Stimulated activated naive CD8-positive, alpha-beta T cell treated with anti-CD3 and anti-CD28 coated beads, Interleukin-15, amount 100 ng/mL, for 72 hours (primary cell): ENCODE measurements at regions not wholly inside any gene's neighbourhood (a gene's known extent, or its start where the extent isn't known, plus 50 kb on each side); places are given as distances from the start of the nearest gene placed in this dataset.

ENCODE experiments used
- ATAC-seq: fragments of 150-1000 bp; cut with Tn5 transposase; 2 replicates; pipeline ENCODE4 v1.10.0; 2021; ENCODE audit warnings: mild to moderate bottlenecking, moderate library complexity
- DNase-seq, 2 donors: peaks; one replicate each; pipeline ENCODE4 v3.0.0; 2021 to 2022
- H3K27ac Mint-ChIP-seq, 2 donors: one replicate each; pipeline ENCODE4 v1.8.0; 2022; ENCODE audit warnings: mild to moderate bottlenecking in 2 of 2, mixed read lengths in 2 of 2, moderate library complexity in 2 of 2
- H3K27me3 Mint-ChIP-seq: one replicate; pipeline ENCODE4 v1.8.0; 2022; ENCODE audit warnings: mixed read lengths
- H3K4me1 Mint-ChIP-seq: one replicate; pipeline ENCODE4 v1.8.0; 2022; ENCODE audit warnings: mild to moderate bottlenecking, mixed read lengths
- H3K4me3 Mint-ChIP-seq, 2 donors: one replicate each; pipeline ENCODE4 v1.8.0; 2022; ENCODE audit warnings: mild to moderate bottlenecking in 2 of 2, mixed read lengths in 2 of 2, moderate library complexity in 1 of 2
- H3K9me3 Mint-ChIP-seq, 2 donors: one replicate each; pipeline ENCODE4 v1.8.0; 2022; ENCODE audit warnings: mixed read lengths in 2 of 2

- H3K27me3 Mint-ChIP-seq: peaks cover 9% of the 10 kb centered on the region
- DNase-seq: no peak
- H3K27ac Mint-ChIP-seq: no peak overlapping the region
- no peaks in the 10 kb centered on the region for H3K9me3 Mint-ChIP-seq
- ATAC-seq: no peak
- no peak overlapping the region for H3K4me3 Mint-ChIP-seq
- H3K4me1 Mint-ChIP-seq: no peaks in the 10 kb centered on the region
Observed at GRCh38 chr9:86456416-86456815, 102.2 kb upstream of the TUT7 start.

- Mint-ChIP-seq H3K27ac (no peak overlapping the region), H3K4me1 (no peaks in the 10 kb centered on the region), H3K4me3 (no peak overlapping the region), H3K9me3 (no peaks in the 10 kb centered on the region), H3K27me3 (peaks cover 3% of the 10 kb centered on the region)
- DNase-seq (no peak), ATAC-seq (no peak)
Observed at GRCh38 chr9:86454701-86455615, 100.7 kb upstream of the TUT7 start.

DNA sequence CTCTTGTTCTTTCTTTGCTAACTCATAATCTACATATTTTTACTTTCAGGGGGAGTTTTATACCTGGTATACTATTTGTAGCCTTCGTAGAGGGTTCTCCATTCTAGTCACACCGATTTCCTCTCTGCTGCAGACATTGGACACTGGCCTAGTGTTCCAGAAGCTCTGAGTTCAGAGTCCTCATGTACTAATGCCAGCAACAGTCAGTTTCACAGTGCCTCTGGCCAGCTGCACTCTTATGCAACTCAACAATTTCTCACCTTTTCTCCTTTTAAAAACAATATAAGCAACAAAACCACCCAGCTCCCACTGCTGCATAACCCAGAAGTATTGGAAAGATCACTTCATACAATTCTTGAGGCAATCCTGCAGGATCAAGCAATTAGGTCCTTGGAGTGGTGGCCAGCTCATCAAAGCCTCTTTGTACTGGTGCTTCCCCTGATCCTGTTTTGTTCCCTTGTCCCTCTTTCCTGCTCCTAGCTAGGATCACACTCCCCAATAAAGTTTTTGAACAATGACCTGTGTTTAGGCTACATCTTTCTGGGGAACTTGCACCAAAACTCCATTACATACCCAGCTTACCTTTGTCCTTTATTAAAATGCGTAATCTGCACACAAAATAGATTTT lies 98.1 kb upstream of the TUT7 start:
- no peaks in the 10 kb centered on the region for H3K27me3 Mint-ChIP-seq
- H3K27ac Mint-ChIP-seq: no peak overlapping the region

GRCh38 chr9:86449246-86449645 lies 95.0 kb upstream of the TUT7 start:
- Mint-ChIP-seq H3K4me1 (no peaks in the 10 kb centered on the region), H3K27me3 (peaks cover 7% of the 10 kb centered on the region), H3K27ac (no peak overlapping the region), H3K9me3 (no peaks in the 10 kb centered on the region), H3K4me3 (no peak overlapping the region)
- DNase-seq (no peak), ATAC-seq (no peak)

More for the DNA sequence above, 98.1 kb upstream of the TUT7 start:
- DNase-seq (no peak), ATAC-seq (no peak)
- H3K4me3 Mint-ChIP-seq: no peak overlapping the region
- H3K4me1 Mint-ChIP-seq: no peaks in the 10 kb centered on the region
- H3K9me3 Mint-ChIP-seq: no peaks in the 10 kb centered on the region

- H3K9me3 Mint-ChIP-seq: no peaks in the 10 kb centered on the region
- H3K4me1 Mint-ChIP-seq: no peaks in the 10 kb centered on the region
- ATAC-seq: no peak
- H3K4me3 Mint-ChIP-seq: no peak overlapping the region
- H3K27ac Mint-ChIP-seq: no peak overlapping the region
- peaks cover 15% of the 10 kb centered on the region for H3K27me3 Mint-ChIP-seq
- no peak for DNase-seq
Observed at GRCh38 chr9:86445671-86446070, 91.5 kb upstream of the TUT7 start.

DNA sequence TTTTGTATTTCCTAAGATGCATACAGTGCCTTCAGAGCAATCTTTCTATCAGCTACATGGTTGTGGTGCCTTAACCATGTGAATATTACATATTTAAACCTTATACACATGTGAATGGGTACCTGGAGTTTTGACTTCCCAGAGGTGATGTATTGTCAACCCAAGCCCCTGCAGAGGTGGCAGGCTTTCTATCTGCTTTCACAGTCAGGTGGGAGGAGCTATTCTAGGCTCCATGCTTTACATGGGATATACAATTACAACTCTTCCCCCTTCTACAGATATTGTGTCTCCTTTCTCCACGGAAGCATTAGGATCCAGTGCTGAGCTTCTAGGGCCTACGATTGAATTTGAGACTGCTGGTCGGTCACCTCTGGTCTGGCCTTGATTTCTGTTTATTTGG lies 89.8 kb upstream of the TUT7 start:
- peaks cover 15% of the 10 kb centered on the region for H3K27me3 Mint-ChIP-seq
- ATAC-seq (no peak), DNase-seq (no peak)
- H3K9me3 Mint-ChIP-seq: no peaks in the 10 kb centered on the region
- no peak overlapping the region for H3K27ac Mint-ChIP-seq
- H3K4me1 Mint-ChIP-seq: no peaks in the 10 kb centered on the region
- H3K4me3 Mint-ChIP-seq: no peak overlapping the region

GRCh38 chr9:86434039-86434726 lies 80.0 kb upstream of the TUT7 start:
- H3K27me3 Mint-ChIP-seq: peaks cover 10% of the 10 kb centered on the region

DNA sequence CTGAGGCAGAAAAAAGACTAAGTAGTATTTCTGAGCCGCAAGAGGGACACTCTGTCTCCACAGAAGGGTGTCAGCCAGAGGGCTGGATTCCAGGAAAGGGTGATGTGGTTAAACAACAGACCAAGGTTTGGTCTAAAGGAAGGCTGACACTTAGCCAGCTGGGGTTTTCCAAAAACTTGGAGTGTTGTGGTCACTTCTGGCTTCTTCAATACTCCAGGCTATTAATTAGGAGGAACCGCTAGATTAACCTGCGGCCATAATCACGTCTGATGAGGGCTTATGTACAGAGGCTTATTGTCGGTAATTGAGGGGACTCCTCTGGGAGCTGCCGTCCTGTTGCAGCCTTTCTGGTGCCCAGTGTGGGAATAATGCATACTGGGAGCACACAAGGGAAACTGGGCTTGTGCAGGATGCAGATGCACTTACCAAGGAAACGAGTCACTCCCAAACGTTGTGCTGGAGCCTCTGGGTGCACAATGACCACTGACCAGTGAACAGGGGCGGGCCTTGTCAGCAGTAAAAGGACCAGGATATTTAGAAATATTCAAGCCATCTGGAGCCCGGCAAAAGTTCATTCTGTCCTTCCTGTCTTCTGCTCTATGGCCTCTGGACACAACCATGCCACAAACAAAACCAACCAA lies 70.2 kb upstream of the TUT7 start:
- Mint-ChIP-seq H3K9me3 (no peaks in the 10 kb centered on the region), H3K4me3 (no peak overlapping the region), H3K27me3 (no peaks in the 10 kb centered on the region), H3K4me1 (no peaks in the 10 kb centered on the region), H3K27ac (peak overlapping the region in 1 of 2 donors; percentile 55)
- DNase-seq (no peak), ATAC-seq (no peak)

More at GRCh38 chr9:86434039-86434726, 80.0 kb upstream of the TUT7 start:
- ATAC-seq (no peak), DNase-seq (no peak)
- Mint-ChIP-seq H3K27ac (no peak overlapping the region), H3K4me1 (no peaks in the 10 kb centered on the region), H3K9me3 (peaks cover 9 to 17% of the 10 kb centered on the region in 2 donors), H3K4me3 (no peak overlapping the region)

DNA sequence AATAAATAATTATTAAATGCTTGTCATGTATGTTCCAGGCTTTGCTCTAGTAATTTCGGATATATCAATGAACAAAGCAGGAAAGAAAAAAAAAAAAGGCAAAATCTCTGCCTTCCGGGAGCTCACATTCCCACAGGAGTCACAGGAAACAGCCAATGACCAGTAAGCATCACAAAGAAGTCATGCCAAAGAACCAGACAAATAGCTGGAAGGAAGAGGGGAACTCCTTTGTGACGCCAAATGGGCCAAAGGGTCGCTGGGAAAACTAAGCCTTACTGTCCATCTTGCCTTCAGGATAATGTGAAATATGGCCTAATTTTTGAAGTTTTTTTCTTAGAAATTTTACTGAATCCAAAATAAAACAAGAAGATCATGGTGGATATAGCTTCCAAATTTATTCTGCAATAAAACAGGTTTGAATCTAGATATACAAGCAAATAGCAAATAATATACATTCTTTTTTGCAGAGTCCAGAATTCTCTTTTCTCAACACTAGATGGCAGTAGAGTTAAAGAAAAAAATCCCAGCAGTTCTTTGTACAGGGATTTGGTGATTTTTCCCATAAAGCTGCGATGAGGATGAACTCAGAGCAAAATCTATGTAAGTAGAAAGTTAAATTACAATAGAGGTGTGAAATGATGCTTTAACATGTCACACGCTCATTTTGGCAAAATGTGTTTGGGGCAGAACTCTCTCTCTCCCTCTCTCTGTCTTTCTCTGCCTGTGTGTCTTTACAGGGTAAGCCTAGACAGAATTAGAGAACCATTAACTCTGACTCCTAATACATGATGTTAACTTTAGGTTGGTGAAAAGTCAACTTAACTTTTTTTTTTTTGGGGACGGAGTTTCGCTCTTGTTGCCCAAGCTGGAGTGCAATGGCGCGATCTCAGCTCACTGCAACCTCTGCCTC lies 60.0 kb upstream of the TUT7 start:
- Mint-ChIP-seq H3K4me1 (no peaks in the 10 kb centered on the region), H3K9me3 (no peaks in the 10 kb centered on the region), H3K27ac (no peak overlapping the region), H3K4me3 (no peak overlapping the region), H3K27me3 (no peaks in the 10 kb centered on the region)
- DNase-seq (no peak), ATAC-seq (no peak)

DNA sequence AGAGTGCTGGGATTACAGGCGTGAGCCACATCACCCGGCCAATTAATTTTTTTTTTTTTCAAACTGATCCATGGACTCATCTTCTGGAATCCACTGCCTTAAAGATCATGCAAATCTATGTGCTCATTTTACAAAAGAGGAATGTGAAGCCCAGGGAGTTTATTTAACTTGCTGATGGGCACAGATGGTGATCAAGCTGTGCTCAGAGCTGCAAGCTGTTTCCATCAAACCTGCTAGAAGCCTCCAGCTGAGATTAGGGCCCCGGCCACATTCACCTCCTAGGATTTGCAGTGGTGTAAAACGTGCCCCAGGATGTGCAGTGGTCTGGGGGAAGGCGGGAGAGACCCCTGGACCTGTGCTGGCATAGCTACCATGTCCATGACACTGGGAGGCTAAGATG lies 56.1 kb upstream of the TUT7 start:
- ATAC-seq (no peak), DNase-seq (no peak)
- H3K27me3 Mint-ChIP-seq: peaks cover 7% of the 10 kb centered on the region
- H3K4me1 Mint-ChIP-seq: peaks cover 8% of the 10 kb centered on the region
- H3K9me3 Mint-ChIP-seq: no peaks in the 10 kb centered on the region
- no peak overlapping the region for H3K4me3 Mint-ChIP-seq
- no peak overlapping the region for H3K27ac Mint-ChIP-seq

- ATAC-seq (no peak), DNase-seq (no peak)
- Mint-ChIP-seq H3K27ac (peak overlapping the region in 1 of 2 donors; percentile 85), H3K27me3 (peaks cover 8% of the 10 kb centered on the region), H3K4me3 (no peak overlapping the region), H3K4me1 (peaks cover 8% of the 10 kb centered on the region), H3K9me3 (no peaks in the 10 kb centered on the region)
Observed at GRCh38 chr9:86408121-86408520, 53.9 kb upstream of the TUT7 start.

DNA sequence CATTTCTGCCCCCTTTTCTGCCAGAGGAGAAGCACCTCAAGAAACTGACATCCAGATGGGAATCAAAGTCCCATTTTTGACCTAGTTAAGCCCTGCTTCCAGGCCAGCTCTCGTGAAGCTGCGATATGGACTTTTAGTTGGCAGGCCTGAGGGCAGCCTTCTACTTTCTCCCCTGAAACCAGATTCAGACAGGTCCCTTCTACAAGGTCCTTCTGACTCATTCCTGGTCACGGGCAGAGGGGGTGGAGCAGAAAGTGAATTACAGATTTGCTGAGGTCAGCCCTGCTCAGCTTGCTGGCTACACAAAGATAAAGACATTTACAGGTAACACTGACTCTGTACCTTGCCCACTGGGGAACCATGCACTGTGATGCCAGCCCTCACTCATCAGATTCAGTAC lies 52.8 kb upstream of the TUT7 start:
- Mint-ChIP-seq H3K9me3 (no peaks in the 10 kb centered on the region), H3K27me3 (peaks cover 14% of the 10 kb centered on the region), H3K27ac (no peak overlapping the region), H3K4me1 (peaks cover 8% of the 10 kb centered on the region), H3K4me3 (no peak overlapping the region)
- DNase-seq (no peak), ATAC-seq (peak; percentile 20)

DNA sequence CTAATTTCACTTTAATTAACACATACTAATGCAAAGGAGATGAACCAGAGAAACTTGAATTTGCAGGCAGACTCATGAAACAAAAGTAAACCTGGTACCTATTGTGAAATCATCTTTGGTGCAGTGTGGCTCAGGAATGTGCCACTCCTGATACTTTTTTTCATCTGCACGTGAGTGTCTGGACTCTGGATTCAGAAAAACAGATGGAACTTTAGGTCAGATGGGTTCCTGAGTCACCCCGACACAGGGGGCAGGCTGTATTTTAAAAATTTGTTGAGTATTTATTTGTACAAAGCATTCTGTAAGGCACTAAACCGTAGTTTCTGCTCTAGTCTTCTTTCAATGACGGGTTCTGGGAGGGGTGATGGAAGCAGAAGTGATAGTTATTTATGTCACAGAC lies 52.2 kb upstream of the TUT7 start:
- no peak for ATAC-seq
- DNase-seq: no peak
- H3K27me3 Mint-ChIP-seq: peaks cover 14% of the 10 kb centered on the region
- peak overlapping the region in 1 of 2 donors; percentile 64 for H3K27ac Mint-ChIP-seq
- no peaks in the 10 kb centered on the region for H3K9me3 Mint-ChIP-seq
- H3K4me3 Mint-ChIP-seq: no peak overlapping the region
- peaks cover 8% of the 10 kb centered on the region for H3K4me1 Mint-ChIP-seq

DNA sequence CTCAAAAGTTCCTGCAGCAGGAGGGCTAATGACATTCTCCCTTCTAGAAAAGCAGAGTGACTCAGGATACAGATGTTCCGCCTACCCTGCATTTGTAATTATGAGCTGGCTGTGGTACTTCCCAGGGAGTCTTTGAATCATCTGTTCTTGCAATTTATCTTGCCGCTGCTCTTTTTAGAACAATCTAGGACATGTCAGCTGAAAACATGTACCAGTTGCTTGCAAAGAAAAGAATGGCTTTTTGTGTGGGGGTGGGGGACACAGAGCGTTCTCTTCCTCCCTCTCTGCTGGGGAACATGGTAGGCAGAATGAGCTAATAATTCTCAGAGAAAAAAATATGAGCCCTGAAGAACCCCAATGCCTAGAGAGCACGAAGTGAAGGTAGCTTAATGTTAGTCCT lies 51.7 kb upstream of the TUT7 start:
- no peak overlapping the region for H3K27ac Mint-ChIP-seq
- H3K4me3 Mint-ChIP-seq: no peak overlapping the region
- no peak for DNase-seq
- H3K4me1 Mint-ChIP-seq: peaks cover 8% of the 10 kb centered on the region
- H3K9me3 Mint-ChIP-seq: no peaks in the 10 kb centered on the region
- ATAC-seq: peak; percentile 45
- H3K27me3 Mint-ChIP-seq: peaks cover 14% of the 10 kb centered on the region

DNA sequence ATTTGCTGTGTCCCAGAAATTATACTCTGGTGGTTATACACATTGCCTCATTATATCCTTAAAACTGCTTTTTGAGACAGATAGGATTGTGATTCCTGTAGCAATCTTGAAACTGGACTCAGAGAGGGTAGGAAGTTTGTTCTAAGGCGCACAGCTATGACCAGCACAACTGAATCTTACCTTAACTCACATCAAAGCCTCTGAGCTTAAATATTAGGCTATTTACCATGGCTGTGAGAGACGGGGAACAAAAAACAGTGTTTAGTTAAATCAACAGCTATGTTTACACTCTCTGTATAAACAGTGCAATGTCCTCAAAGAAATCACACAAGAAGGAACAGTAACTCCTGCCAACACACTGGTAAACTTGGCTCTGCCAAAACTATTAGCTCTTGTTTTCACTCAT lies 50.9 kb upstream of the TUT7 start:
- Mint-ChIP-seq H3K4me1 (peaks cover 8% of the 10 kb centered on the region), H3K27ac (no peak overlapping the region), H3K9me3 (no peaks in the 10 kb centered on the region)

More for the DNA sequence above, 50.9 kb upstream of the TUT7 start:
- no peak for DNase-seq
- peaks cover 14% of the 10 kb centered on the region for H3K27me3 Mint-ChIP-seq
- ATAC-seq: no peak
- no peak overlapping the region for H3K4me3 Mint-ChIP-seq
